NCI-H524 treated with DMSO at 0.1 percent for 48 hours (cell line): ENCODE measurements at regions not wholly inside any gene's neighbourhood (a gene's known extent, or its start where the extent isn't known, plus 50 kb on each side); places are given as distances from the start of the nearest gene placed in this dataset.

Source experiments
- DNase-seq: peaks from one replicate; lab custom pipeline; 2025; lab: John Stamatoyannopoulos, UW

DNA sequence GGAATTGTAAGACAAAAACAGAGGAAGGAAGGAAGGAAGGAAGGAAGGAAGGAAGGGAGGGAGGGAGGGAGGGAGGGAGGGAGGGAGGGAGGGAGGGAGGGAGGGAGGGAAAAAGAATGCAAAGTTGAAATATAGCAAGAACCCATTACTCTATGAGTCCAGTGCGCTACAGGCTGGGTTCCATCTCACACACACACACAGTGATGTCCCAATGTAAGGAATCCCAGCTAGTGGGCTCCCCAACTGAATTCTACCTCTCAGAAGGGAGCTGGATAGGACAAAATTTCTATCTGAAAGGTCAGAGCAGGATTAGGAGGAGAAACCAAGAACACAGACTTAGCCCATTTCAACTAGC is 173.4 kb downstream of the DAD1 start:
- no peak for DNase-seq

GRCh38 chr14:22414876-22415604 is 174.0 kb downstream of the DAD1 start:
- no peak for DNase-seq

DNA sequence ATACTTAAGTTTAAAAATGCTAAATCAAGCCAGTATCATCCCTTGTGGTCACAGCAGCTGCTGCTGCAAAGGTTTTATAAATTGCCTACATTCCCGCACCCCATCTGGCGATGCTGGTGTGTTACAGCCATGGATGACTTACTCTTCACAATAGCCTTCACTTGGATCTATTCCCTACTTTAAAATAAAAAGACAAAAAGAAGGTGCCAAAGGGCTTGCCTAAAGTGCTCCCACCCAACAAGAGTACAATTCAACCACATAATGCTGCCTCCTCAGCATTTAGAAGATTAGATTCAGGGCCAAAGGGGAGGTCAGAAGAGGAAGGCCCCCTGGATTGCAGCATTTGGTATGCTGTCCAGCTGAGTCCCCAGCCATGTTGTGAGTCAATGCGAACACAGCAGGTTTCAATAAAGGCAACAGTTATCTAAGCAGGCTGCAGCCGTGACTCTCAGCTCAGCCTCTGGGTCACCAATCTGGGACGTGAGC is 176.1 kb downstream of the DAD1 start:
- peak; percentile 70 for DNase-seq

DNA sequence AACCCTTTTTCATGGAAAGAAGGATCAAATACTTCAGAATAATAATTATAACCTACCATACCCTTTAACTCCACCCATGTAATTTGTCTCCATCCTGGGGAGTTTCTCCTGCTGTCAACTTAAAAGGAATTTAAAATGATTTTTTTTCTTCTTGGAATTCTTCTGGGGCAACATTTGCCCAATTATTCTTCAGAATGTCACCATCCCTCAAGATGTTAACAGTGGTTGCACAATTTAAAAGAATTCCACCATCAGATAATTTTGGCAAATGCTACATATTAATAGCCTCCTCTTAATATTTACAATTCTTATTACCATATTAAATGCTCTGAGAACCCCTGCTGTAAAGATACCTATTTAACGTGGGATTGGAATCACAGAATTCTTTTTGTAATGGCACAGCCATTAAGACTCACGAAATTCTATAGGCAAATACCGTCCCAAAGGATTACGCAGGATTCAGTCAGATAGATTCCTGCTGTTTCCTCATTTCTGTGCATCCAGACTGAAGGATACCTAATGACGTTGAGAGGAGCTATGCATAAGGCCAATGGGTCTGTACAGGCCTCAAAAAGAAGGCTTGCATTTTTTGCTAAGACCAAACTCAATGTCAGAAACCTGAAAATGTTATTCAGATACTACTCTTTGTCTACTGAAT is 177.5 kb downstream of the DAD1 start:
- no peak for DNase-seq

GRCh38 chr14:22410497-22410896 is 178.5 kb downstream of the DAD1 start:
- no peak for DNase-seq

- DNase-seq = no peak
These were observed 180.0 kb downstream of the DAD1 start for GRCh38 chr14:22409006-22409405.

GRCh38 chr14:22408547-22408946 is 180.5 kb downstream of the DAD1 start:
- DNase-seq = no peak

GRCh38 chr14:22407033-22407432 is 182.0 kb downstream of the DAD1 start:
- no peak for DNase-seq

- DNase-seq = no peak
These were observed 183.8 kb downstream of the DAD1 start for GRCh38 chr14:22405201-22405600.

DNA sequence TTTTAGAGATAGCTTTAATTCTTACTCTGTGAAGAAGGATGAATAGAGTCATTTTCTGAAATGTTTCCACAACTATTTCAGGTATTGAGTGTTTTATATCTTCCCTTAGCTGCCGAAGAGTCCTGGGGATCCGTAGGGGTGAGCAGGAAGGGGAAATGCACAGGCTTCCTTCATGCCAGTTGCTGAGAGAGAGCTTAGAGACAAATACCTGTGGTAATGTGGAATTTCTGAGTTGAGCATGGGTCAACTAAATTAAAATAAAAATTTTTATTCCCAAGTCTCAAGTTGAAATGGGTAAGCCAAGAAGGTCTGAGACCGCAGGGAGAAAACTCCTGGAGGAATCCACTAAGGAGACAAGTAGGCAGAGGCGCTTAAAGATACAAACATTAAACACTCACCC is 185.7 kb downstream of the DAD1 start:
- DNase-seq = no peak

- no peak for DNase-seq
These were observed 188.3 kb downstream of the DAD1 start for GRCh38 chr14:22400655-22401259.

GRCh38 chr14:22399776-22400175 is 189.2 kb downstream of the DAD1 start:
- no peak for DNase-seq

DNA sequence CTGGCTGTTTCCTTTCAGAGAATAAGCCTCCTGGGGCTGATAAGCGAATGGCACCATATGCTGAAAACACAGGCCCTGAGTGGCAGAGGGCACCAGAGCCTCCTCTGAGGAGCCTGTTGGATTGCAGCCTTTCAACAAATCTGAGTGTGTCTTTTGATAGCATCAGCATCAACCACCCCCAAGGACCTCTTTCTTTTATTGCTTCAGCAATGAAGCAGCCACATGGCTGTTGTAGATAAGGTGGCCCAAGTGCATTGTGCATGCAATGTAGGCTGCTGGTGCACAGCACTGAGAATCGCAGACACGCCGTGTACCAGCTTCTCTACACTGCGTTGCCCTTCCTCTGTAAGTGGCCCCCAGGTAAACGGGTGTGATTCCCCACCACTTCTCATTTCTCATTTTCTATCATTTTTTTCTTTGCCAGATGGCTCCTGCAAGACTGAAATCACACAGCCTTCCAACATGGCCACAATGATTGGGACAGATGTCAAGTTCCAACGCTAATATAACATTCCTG is 191.7 kb downstream of the DAD1 start:
- DNase-seq = no peak

DNA sequence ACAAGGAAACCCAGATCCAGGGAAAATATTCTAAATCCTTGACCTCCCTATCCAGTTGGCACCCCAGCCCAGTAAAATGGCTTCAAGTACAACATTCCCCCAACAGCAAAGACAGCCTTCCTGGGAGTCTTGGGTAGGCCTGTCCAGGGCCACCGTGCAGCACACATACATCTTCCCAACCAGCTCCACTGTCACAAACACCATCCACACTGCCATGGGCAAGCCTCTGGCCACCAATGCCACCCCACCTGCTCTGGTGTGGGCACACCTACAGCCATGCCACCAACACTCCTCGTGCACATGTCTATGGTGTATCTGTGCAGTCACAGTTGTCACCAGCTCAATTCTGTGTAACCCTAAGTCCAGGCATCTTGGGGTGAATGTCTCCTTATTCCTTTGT is 193.2 kb downstream of the DAD1 start:
- no peak for DNase-seq

- DNase-seq = no peak
These were observed 194.4 kb downstream of the DAD1 start for GRCh38 chr14:22394616-22395015.

- DNase-seq = no peak
These were observed 195.2 kb downstream of the DAD1 start for GRCh38 chr14:22393796-22394195.

DNA sequence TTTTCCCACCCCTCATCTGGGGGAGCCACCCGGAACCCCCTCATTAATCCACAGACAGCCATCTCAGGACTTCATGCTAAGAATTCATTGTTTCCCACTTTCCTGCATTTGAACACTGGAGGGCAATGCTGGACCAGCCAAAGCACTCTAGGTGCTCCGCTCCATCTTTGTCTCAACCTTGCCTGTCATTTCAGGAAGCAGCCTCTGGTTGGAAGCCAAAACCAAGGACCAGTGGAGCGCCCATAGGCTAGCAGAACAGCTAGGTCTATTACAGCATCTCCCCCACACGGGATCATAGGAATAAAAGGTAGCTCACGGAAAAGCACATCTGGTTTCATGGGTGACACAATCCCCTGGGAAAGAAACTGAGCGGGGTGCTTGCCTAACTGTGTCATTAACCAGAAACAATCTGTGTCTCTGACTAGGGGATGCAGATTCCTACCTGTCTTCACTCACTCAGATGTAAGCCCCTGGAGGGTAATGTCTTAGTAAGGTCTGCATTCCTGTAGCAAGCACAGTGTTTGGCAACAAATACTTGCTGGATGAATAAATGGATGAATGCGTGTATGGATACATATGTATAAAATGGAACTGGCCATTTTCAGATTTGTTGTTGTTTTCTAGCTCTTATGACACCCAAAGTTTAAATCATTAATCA is 197.0 kb downstream of the DAD1 start:
- DNase-seq = peak; percentile 51

DNA sequence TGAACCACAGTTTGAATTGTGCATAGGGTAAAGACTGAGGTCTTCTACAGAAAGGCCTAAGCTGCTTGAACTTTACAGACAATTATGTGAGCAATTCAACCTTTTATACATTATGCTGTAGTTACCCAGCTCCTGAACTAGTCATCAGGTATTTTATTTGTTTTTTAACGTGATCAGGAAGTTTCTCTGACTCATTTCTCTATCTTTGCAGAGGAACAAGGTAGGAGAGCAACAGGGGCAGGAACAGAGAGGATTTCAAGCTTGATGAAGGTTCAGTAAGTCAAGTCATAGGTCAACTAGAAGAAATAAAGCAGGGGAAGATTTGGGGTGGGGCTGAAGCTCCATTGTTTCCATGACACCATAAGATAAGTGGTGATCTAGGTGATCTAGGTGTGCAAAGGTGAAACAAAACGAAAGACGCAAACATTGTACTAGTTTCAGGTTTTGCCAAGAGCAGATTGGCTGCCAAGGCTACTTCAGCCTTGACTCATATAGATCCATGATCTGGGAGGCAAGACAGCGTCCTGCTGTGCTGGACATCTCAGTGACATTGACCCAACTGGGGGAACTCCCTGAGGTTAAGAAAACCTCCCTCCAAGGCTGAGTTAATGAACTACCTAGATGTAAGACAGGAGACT is 198.1 kb downstream of the DAD1 start:
- DNase-seq = no peak

- DNase-seq = no peak
These were observed 198.8 kb downstream of the DAD1 start for GRCh38 chr14:22390195-22390594.

GRCh38 chr14:22388669-22389595 is 200.1 kb downstream of the DAD1 start:
- DNase-seq = no peak

GRCh38 chr14:22387776-22388241 is 201.2 kb downstream of the DAD1 start:
- DNase-seq = no peak
